Lower lobe of right lung (tissue), 2 donors: ENCODE measurements at regions not wholly inside any gene's neighbourhood (a gene's known extent, or its start where the extent isn't known, plus 50 kb on each side); places are given as distances from the start of the nearest gene placed in this dataset.

ENCODE experiments used
- ATAC-seq, 2 donors: fragments of 200-7000 bp; cut with Tn5 transposase; one replicate each; pipeline ENCODE4 v1.9.1; 2020 to 2022; ENCODE audit warnings: mild to moderate bottlenecking in 2 of 2, moderate library complexity in 2 of 2
- DNase-seq: peaks from one replicate; pipeline ENCODE4 v3.0.0-alpha.2; 2020
- H3K27ac ChIP-seq: fragments of 200-600 bp; one replicate; pipeline ENCODE4 v1.8.0; 2022
- H3K27me3 ChIP-seq: fragments of 200-600 bp; one replicate; pipeline ENCODE4 v1.8.0; 2022; ENCODE audit warnings: low read depth
- H3K36me3 ChIP-seq: fragments of 200-600 bp; one replicate; pipeline ENCODE4 v1.8.0; 2022; ENCODE audit warnings: mild to moderate bottlenecking
- H3K4me1 ChIP-seq: fragments of 200-600 bp; one replicate; pipeline ENCODE4 v1.8.0; 2022
- H3K4me3 ChIP-seq: fragments of 200-600 bp; one replicate; pipeline ENCODE4 v1.8.0; 2022; ENCODE audit warnings: mild to moderate bottlenecking
- H3K9me3 ChIP-seq: fragments of 200-600 bp; one replicate; pipeline ENCODE4 v1.8.0; 2022
- CTCF ChIP-seq: fragments of 200-600 bp; IDR thresholded peaks from one replicate; pipeline ENCODE4 v1.8.0; 2022; ENCODE audit warnings: antibody characterized with exemption, mild to moderate bottlenecking
- intact Hi-C: fragments of 100-400 bp; cut with DNase I; formaldehyde crosslinking; loops from one replicate; pipeline ENCODE4 v1.11.0; 2022
- donor health status: DM: no; HTN: yes; CAD: no; lungs with severe emphysema.

DNA sequence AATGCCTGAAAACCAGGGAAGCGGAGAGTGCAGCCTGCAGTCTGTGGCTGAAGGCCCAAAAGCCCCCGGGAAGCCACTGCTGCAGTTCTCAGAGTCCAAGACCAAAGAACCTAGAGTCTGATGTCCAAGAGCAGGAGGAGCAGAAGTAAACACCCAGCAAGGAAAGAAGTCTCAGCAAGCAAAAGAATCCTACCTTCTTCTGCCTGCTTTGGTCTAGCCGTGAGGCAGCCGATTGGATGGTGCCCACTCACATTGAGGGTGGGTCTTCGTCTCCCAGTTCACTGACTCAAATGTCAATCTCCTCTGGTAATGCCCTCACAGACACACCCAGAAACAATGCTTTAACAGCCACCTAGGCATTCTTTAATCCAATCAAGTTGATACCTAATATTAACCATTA is 217.5 kb downstream of the PLA2G4A start:
- Histone ChIP-seq H3K4me1 (no peaks in the 10 kb centered on the region), H3K4me3 (no peak overlapping the region), H3K9me3 (no peaks in the 10 kb centered on the region), H3K27ac (no peak overlapping the region), H3K36me3 (no peaks in the 10 kb centered on the region), H3K27me3 (no peaks in the 10 kb centered on the region)
- TF ChIP-seq CTCF = no peak
- intact Hi-C loops = no loop called here
- ATAC-seq (no peak), DNase-seq (no peak)

DNA sequence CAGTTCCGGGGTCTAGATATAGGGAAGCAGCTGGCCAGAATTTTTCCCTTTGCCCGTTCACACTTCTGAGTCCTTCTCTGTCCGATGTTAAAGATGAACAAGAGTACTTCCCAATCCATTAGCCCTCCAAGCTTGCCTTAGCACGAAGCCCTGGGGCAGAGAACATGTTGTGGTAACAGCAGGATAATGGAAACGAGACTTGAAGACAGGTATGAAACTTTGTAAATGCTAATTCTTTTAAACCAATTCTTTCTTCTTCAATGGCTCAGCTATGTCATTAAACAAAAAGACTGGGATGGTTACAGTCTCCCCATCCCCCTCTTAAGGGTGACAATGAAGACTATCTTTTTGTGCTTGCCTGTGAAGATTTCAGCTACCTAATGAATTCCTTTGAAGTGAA is 218.5 kb downstream of the PLA2G4A start:
- no peaks in the 10 kb centered on the region for H3K36me3 ChIP-seq
- H3K4me1 ChIP-seq = no peaks in the 10 kb centered on the region
- no peak for DNase-seq
- no peaks in the 10 kb centered on the region for H3K9me3 ChIP-seq
- no peak for ATAC-seq
- no peak for TF ChIP-seq CTCF
- H3K4me3 ChIP-seq = no peak overlapping the region
- no peak overlapping the region for H3K27ac ChIP-seq
- intact Hi-C loops = no loop called here
- H3K27me3 ChIP-seq = no peaks in the 10 kb centered on the region

- ATAC-seq = peak in 1 of 2 donors; percentile 51
- intact Hi-C loops = no loop called here
- Histone ChIP-seq H3K9me3 (no peaks in the 10 kb centered on the region), H3K4me3 (no peak overlapping the region), H3K27ac (no peak overlapping the region), H3K36me3 (no peaks in the 10 kb centered on the region), H3K4me1 (no peaks in the 10 kb centered on the region), H3K27me3 (no peaks in the 10 kb centered on the region)
- no peak for DNase-seq
- TF ChIP-seq CTCF = peak; percentile 54
Measured at GRCh38 chr1:187051618-187052232, 223.0 kb downstream of the PLA2G4A start.

DNA sequence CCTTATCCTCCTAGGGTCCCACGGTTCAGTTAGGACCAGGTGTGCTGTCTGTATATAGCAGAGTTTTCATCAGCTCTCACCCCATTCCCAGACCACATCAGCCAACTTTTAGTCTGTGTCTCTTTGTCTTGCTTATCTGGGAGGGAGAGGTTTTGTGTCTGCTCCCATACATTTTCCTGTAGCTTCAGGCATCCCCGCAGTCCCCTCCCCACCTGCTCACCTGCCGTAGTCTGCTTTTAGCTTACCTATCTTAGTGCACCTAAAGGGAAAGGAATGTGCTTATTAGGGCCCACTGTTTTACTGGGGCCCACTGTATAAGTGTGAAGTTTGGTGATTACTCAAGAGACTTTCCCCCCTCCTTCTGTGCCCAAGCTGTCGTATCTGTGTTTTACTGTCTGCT is 225.1 kb downstream of the PLA2G4A start:
- no peaks in the 10 kb centered on the region for H3K36me3 ChIP-seq
- H3K4me1 ChIP-seq = no peaks in the 10 kb centered on the region
- no peak for TF ChIP-seq CTCF
- ATAC-seq (no peak), DNase-seq (no peak)
- H3K9me3 ChIP-seq = no peaks in the 10 kb centered on the region
- no peak overlapping the region for H3K4me3 ChIP-seq
- no peak overlapping the region for H3K27ac ChIP-seq
- intact Hi-C loops = no loop called here
- H3K27me3 ChIP-seq = no peaks in the 10 kb centered on the region

- no peak for TF ChIP-seq CTCF
- ATAC-seq = no peak
Measured at GRCh38 chr1:187054862-187055757, 226.4 kb downstream of the PLA2G4A start.

More at GRCh38 chr1:187054862-187055757, 226.4 kb downstream of the PLA2G4A start:
- Histone ChIP-seq H3K4me1 (no peaks in the 10 kb centered on the region), H3K27me3 (no peaks in the 10 kb centered on the region), H3K36me3 (no peaks in the 10 kb centered on the region), H3K27ac (no peak overlapping the region), H3K4me3 (no peak overlapping the region), H3K9me3 (no peaks in the 10 kb centered on the region)
- intact Hi-C loops = no loop called here
- no peak for DNase-seq
